GM21619 (cell line): ENCODE measurements at regions not wholly inside any gene's neighbourhood (a gene's known extent, or its start where the extent isn't known, plus 50 kb on each side); places are given as distances from the start of the nearest gene placed in this dataset.

Source experiments
- ATAC-seq: cut with Tn5 transposase; IDR thresholded peaks from one replicate; pipeline ENCODE4 v1.9.1; 2021; ENCODE audit not compliant: unreplicated experiment

GRCh38 chr9:32326146-32326545, 58.3 kb upstream of the ACO1 start:
- no peak for ATAC-seq

- ATAC-seq, result no peak
Observed at GRCh38 chr9:32331240-32331639, 53.2 kb upstream of the ACO1 start.

- ATAC-seq, result no peak
Observed at GRCh38 chr9:32334112-32334511, 50.3 kb upstream of the ACO1 start.
